IMR-90 (cell line): ENCODE measurements at regions not wholly inside any gene's neighbourhood (a gene's known extent, or its start where the extent isn't known, plus 50 kb on each side); places are given as distances from the start of the nearest gene placed in this dataset.

Experiments used
- ATAC-seq: fragments of 200-7000 bp; cut with Tn5 transposase; 2 replicates; pipeline ENCODE4 v1.9.1; 2020; ENCODE audit warnings: low read depth, mild to moderate bottlenecking, moderate library complexity
- BruUV-seq: library from RNA; stranded (reverse); fragments of 400-500 nt; replicated peaks from 2 replicates; lab custom pipeline; 2021; lab: Mats Ljungman, UMichigan
- CTCF ChIA-PET: fragments of 300-600 bp; formaldehyde crosslinking; extraction: SDS; loops from one replicate; lab custom pipeline; 2021; ENCODE audit warnings: antibody characterized with exemption; lab: Yijun Ruan, JAX
- POLR2A ChIA-PET: fragments of 300-600 bp; sonication (Branson Sonifier 250); formaldehyde crosslinking; loops from one replicate; lab custom pipeline; 2022; ENCODE audit warnings: antibody characterized with exemption; ENCODE audit not compliant: unreplicated experiment; lab: Charles Lee
- DNase-seq: peaks from one replicate; pipeline ENCODE4 v3.0.0; 2013
- H2AFZ ChIP-seq: replicated peaks from 2 replicates; pipeline ENCODE3; 2013; ENCODE audit warnings: low read length, mild to moderate bottlenecking; ENCODE audit not compliant: poor library complexity
- H2AK5ac ChIP-seq: 2 replicates; pipeline ENCODE4 v1.6.1; 2013; ENCODE audit warnings: low read depth, low read length, inconsistent platforms
- H2AK9ac ChIP-seq: replicated peaks from 2 replicates; pipeline ENCODE3; 2013; ENCODE audit warnings: mild to moderate bottlenecking, low read depth, low read length, moderate library complexity; ENCODE audit not compliant: poor library complexity
- H2BK120ac ChIP-seq: 2 replicates; pipeline ENCODE4 v1.6.1; 2013; ENCODE audit warnings: low read depth, low read length, inconsistent platforms
- H2BK15ac ChIP-seq: 3 replicates; pipeline ENCODE4 v1.6.1; 2013; ENCODE audit warnings: low read depth, low read length, inconsistent platforms
- H2BK20ac ChIP-seq: 2 replicates; pipeline ENCODE4 v1.6.1; 2013; ENCODE audit warnings: low read depth, mild to moderate bottlenecking, inconsistent platforms, low read length, moderate library complexity
- H2BK5ac ChIP-seq: 2 replicates; pipeline ENCODE4 v1.6.1; 2013; ENCODE audit warnings: mild to moderate bottlenecking, low read depth, low read length, inconsistent platforms; ENCODE audit not compliant: poor library complexity, severe bottlenecking
- H3K14ac ChIP-seq: replicated peaks from 2 replicates; pipeline ENCODE4 v1.6.1; 2013; ENCODE audit warnings: low read depth, low read length, inconsistent platforms
- H3K18ac ChIP-seq: 2 replicates; pipeline ENCODE4 v1.6.1; 2013; ENCODE audit warnings: low read depth, low read length, control low read depth
- H3K23ac ChIP-seq: 2 replicates; pipeline ENCODE4 v1.6.1; 2013; ENCODE audit warnings: low read depth, low read length, inconsistent platforms
- H3K27ac ChIP-seq: 2 replicates; pipeline ENCODE4 v1.5.1; 2013; ENCODE audit warnings: mild to moderate bottlenecking, control low read depth, low read length; ENCODE audit not compliant: insufficient read depth
- H3K27me3 ChIP-seq: 2 replicates; pipeline ENCODE4 v1.6.1; 2013; ENCODE audit warnings: low read length; ENCODE audit not compliant: control insufficient read depth, insufficient read depth
- H3K36me3 ChIP-seq: 2 replicates; pipeline ENCODE4 v1.6.1; 2013; ENCODE audit warnings: low read length, mixed read lengths; ENCODE audit not compliant: control insufficient read depth, insufficient read depth
- H3K4ac ChIP-seq: 2 replicates; pipeline ENCODE4 v1.6.1; 2013; ENCODE audit warnings: low read depth, low read length, inconsistent platforms
- H3K4me1 ChIP-seq: 2 replicates; pipeline ENCODE4 v1.6.1; 2013; ENCODE audit warnings: low read length, mixed read lengths; ENCODE audit not compliant: control insufficient read depth, insufficient read depth
- H3K4me2 ChIP-seq: 2 replicates; pipeline ENCODE4 v1.6.1; 2013; ENCODE audit warnings: low read depth, mild to moderate bottlenecking, control low read depth, low read length, moderate library complexity
- H3K4me3 ChIP-seq: 2 replicates; pipeline ENCODE4 v1.5.1; 2013; ENCODE audit warnings: low read depth, mild to moderate bottlenecking, control low read depth, low read length, moderate library complexity; ENCODE audit not compliant: insufficient read depth
- H3K56ac ChIP-seq: 2 replicates; pipeline ENCODE4 v1.6.1; 2013; ENCODE audit warnings: low read length, inconsistent platforms; ENCODE audit not compliant: insufficient read depth; ENCODE audit errors: extremely low read depth
- H3K79me1 ChIP-seq, 2 experiments: 2 replicates each; pipeline ENCODE4 v1.6.1; 2013; ENCODE audit warnings: low read length in 2 of 2, inconsistent platforms in 1 of 2, low read depth in 1 of 2
- H3K9ac ChIP-seq: 2 replicates; pipeline ENCODE4 v1.6.1; 2013; ENCODE audit warnings: low read depth, low read length, control low read depth
- H3K9me1 ChIP-seq: 2 replicates; pipeline ENCODE4 v1.6.1; 2013; ENCODE audit warnings: low read length, inconsistent platforms; ENCODE audit not compliant: insufficient read depth
- H3K9me3 ChIP-seq: 2 replicates; pipeline ENCODE4 v1.6.1; 2013; ENCODE audit warnings: low read length; ENCODE audit not compliant: control insufficient read depth, insufficient read depth
- H4K20me1 ChIP-seq: 2 replicates; pipeline ENCODE4 v1.6.1; 2013; ENCODE audit warnings: low read length, inconsistent platforms; ENCODE audit not compliant: insufficient read depth
- H4K5ac ChIP-seq: 2 replicates; pipeline ENCODE4 v1.6.1; 2013; ENCODE audit warnings: mild to moderate bottlenecking, low read depth, low read length, control low read depth
- H4K8ac ChIP-seq, 2 experiments: 2 replicates each; pipeline ENCODE4 v1.6.1; 2013; ENCODE audit warnings: low read depth in 2 of 2, low read length in 2 of 2, control low read depth in 1 of 2, inconsistent platforms in 1 of 2
- H4K91ac ChIP-seq: 2 replicates; pipeline ENCODE4 v1.6.1; 2013; ENCODE audit warnings: low read depth, low read length, inconsistent platforms; ENCODE audit not compliant: insufficient read depth
- CEBPB ChIP-seq: IDR thresholded peaks from 2 replicates; pipeline ENCODE4 v1.6.1; 2012; ENCODE audit warnings: low read depth, low read length, improper control_type of control experiment
- CHD1 ChIP-seq: IDR thresholded peaks from 2 replicates; pipeline ENCODE4 v1.6.1; 2012; ENCODE audit warnings: low read depth, low read length, improper control_type of control experiment
- MAFK ChIP-seq: IDR thresholded peaks from 2 replicates; pipeline ENCODE4 v1.6.1; 2012; ENCODE audit warnings: low read depth, low read length, improper control_type of control experiment
- MXI1 ChIP-seq: IDR thresholded peaks from 2 replicates; pipeline ENCODE4 v1.6.1; 2012; ENCODE audit warnings: low read depth, mild to moderate bottlenecking, low read length, moderate library complexity, borderline replicate concordance
- NFE2L2 ChIP-seq: fragments of 150-350 bp; IDR thresholded peaks from 2 replicates; pipeline ENCODE4 v1.6.1; 2016; ENCODE audit warnings: low read depth, mild to moderate bottlenecking, low read length
- POLR2A ChIP-seq: IDR thresholded peaks from 2 replicates; pipeline ENCODE4 v1.6.1; 2012; ENCODE audit warnings: mild to moderate bottlenecking, low read depth, low read length
- RCOR1 ChIP-seq: IDR thresholded peaks from 2 replicates; pipeline ENCODE4 v1.6.1; 2012; ENCODE audit warnings: mild to moderate bottlenecking, low read length, improper control_type of control experiment; ENCODE audit not compliant: insufficient replicate concordance
- RFX5 ChIP-seq: IDR thresholded peaks from 2 replicates; pipeline ENCODE4 v1.8.0; 2012; ENCODE audit warnings: low read depth, mild to moderate bottlenecking, low read length, moderate library complexity
- USF2 ChIP-seq: fragments of 150-350 bp; IDR thresholded peaks from 2 replicates; pipeline ENCODE4 v1.6.1; 2017; ENCODE audit warnings: mild to moderate bottlenecking, antibody characterized with exemption, low read length, low read depth
- WGBS, 2 experiments: methylation state at CpG; one replicate each; pipeline versions ENCODE4 v1.1.5 to v1.1.7; 2013; ENCODE audit warnings: missing lambda C conversion rate in 2 of 2; ENCODE audit not compliant: insufficient read length in 1 of 2; ENCODE audit errors: extremely low coverage in 2 of 2; 5-methylcytosine and 5-hydroxymethylcytosine counted together
- dilution Hi-C: fragments of 300-500 bp; cut with HindIII; formaldehyde crosslinking; loops from one replicate; pipeline ENCODE4 v1.14.3; 2018; ENCODE audit warnings: low sequenced_read_pairs; ENCODE audit not compliant: unreplicated experiment
- in situ Hi-C: fragments of 300-500 bp; cut with MboI; formaldehyde crosslinking; loops from 3 replicates; pipeline ENCODE4 v1.14.3; 2019; ENCODE audit warnings: low sequenced_read_pairs, inconsistent platforms, mixed read lengths
- intact Hi-C: fragments of 100-400 bp; cut with micrococcal nuclease; formaldehyde crosslinking; loops from 2 replicates; pipeline ENCODE4 v1.10.0; 2022

- Histone ChIP-seq H3K9me1 (no peaks in the 10 kb centered on the region), H3K36me3 (no peaks in the 10 kb centered on the region), H3K4me1 (no peaks in the 10 kb centered on the region), H2AK5ac (no peak overlapping the region), H3K56ac (no peak overlapping the region), H4K91ac (no peak overlapping the region), H3K9me3 (0 out of 2 replicates have a peak, but pooled peaks cover 2% of the 10 kb centered on the region), H2AFZ (no peak overlapping the region), H4K20me1 (no peaks in the 10 kb centered on the region), H4K8ac (no peak overlapping the region), H3K14ac (no peak overlapping the region), H3K18ac (no peak overlapping the region), H2BK120ac (no peak overlapping the region), H2BK20ac (no peak overlapping the region), H3K27ac (no peak overlapping the region), H3K4me3 (no peak overlapping the region), H3K4me2 (no peak overlapping the region), H3K79me1 (no peaks in the 10 kb centered on the region), H3K27me3 (no peaks in the 10 kb centered on the region), H2AK9ac (no peak overlapping the region), H4K5ac (no peak overlapping the region), H3K4ac (no peak overlapping the region), H3K9ac (no peak overlapping the region), H2BK5ac (no peak overlapping the region), H3K23ac (no peak overlapping the region), H2BK15ac (no peak overlapping the region)
- BruUV-seq = no TSS peak
- TF ChIP-seq MAFK (no peak), MXI1 (no peak), CHD1 (no peak), USF2 (no peak), RCOR1 (no peak), NFE2L2 (no peak), POLR2A (no peak), RFX5 (no peak), CEBPB (no peak)
- ChIA-PET POLR2A (no interaction called here), CTCF (no interaction called here)
- dilution Hi-C loops = no loop called here
- ATAC-seq (no peak), DNase-seq (no peak)
- in situ Hi-C loops = no loop called here
- WGBS, 2 experiments = no CpG with 5 or more reads among the region's 5 CpGs
- intact Hi-C loops = no loop called here
Measured at GRCh38 chr4:59695355-59696053, 1504.6 kb upstream of the ADGRL3 start.
